Osteocyte (in vitro differentiated cells): ENCODE measurements at regions not wholly inside any gene's neighbourhood (a gene's known extent, or its start where the extent isn't known, plus 50 kb on each side); places are given as distances from the start of the nearest gene placed in this dataset.
"Not testable (repeated sequence)": the region's sequence is repeated elsewhere in the genome, so short reads cannot be mapped to it uniquely, and the experiment has no call there.

Source experiments
- DNase-seq: peaks from one replicate; pipeline ENCODE4 v3.0.0; 2021; ENCODE audit warnings: mixed read lengths; ENCODE audit not compliant: unreplicated experiment; ENCODE audit errors: extremely low spot score
- H3K27ac Mint-ChIP-seq: one replicate; pipeline ENCODE4 v1.8.0; 2021; ENCODE audit warnings: mild to moderate bottlenecking, mixed read lengths; ENCODE audit not compliant: unreplicated experiment
- H3K27me3 Mint-ChIP-seq: one replicate; pipeline ENCODE4 v1.8.0; 2021; ENCODE audit warnings: mixed read lengths; ENCODE audit not compliant: unreplicated experiment
- H3K36me3 Mint-ChIP-seq: one replicate; pipeline ENCODE4 v1.8.0; 2021; ENCODE audit warnings: mixed read lengths; ENCODE audit not compliant: unreplicated experiment
- H3K4me1 Mint-ChIP-seq: one replicate; pipeline ENCODE4 v1.8.0; 2021; ENCODE audit warnings: mixed read lengths; ENCODE audit not compliant: unreplicated experiment
- H3K4me3 Mint-ChIP-seq: one replicate; pipeline ENCODE4 v1.8.0; 2021; ENCODE audit warnings: mild to moderate bottlenecking, moderate library complexity, mixed read lengths; ENCODE audit not compliant: unreplicated experiment
- H3K9me3 Mint-ChIP-seq: one replicate; pipeline ENCODE4 v1.8.0; 2021; ENCODE audit warnings: mixed read lengths; ENCODE audit not compliant: unreplicated experiment
- TF ChIP-seq, protein P1 (sequence below): fragments of 200-600 bp; sonication (generic); IDR thresholded peaks from 2 replicates; pipeline ENCODE4 v1.5.0; 2021; ENCODE audit warnings: antibody characterized with exemption, mild to moderate bottlenecking, moderate library complexity

DNA sequence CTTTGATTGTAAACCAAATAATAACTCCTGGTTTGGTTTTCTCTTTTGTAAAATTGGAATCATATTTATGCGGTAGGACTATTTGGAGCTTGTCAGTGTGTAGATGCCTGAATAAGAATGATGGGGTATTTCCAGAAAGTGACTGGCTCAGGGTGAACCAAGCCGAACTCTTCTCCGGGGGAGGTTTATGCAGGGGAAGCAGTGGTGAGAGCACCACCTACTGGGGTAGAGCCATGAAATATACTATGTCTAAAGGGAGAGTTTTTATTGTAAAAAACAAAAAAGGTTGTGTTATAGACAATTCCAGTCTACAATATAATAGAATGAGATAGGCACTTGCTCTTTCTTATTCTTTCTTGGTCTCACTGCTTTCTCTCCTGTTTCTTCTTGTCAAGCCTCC lies 222.9 kb upstream of the SLC16A7 start:
- peaks cover 2% of the 10 kb centered on the region for H3K27me3 Mint-ChIP-seq
- no peak overlapping the region for H3K27ac Mint-ChIP-seq
- peaks cover 2% of the 10 kb centered on the region for H3K4me1 Mint-ChIP-seq
- no peaks in the 10 kb centered on the region for H3K36me3 Mint-ChIP-seq
- no peak for DNase-seq
- TF ChIP-seq, protein P1, sequence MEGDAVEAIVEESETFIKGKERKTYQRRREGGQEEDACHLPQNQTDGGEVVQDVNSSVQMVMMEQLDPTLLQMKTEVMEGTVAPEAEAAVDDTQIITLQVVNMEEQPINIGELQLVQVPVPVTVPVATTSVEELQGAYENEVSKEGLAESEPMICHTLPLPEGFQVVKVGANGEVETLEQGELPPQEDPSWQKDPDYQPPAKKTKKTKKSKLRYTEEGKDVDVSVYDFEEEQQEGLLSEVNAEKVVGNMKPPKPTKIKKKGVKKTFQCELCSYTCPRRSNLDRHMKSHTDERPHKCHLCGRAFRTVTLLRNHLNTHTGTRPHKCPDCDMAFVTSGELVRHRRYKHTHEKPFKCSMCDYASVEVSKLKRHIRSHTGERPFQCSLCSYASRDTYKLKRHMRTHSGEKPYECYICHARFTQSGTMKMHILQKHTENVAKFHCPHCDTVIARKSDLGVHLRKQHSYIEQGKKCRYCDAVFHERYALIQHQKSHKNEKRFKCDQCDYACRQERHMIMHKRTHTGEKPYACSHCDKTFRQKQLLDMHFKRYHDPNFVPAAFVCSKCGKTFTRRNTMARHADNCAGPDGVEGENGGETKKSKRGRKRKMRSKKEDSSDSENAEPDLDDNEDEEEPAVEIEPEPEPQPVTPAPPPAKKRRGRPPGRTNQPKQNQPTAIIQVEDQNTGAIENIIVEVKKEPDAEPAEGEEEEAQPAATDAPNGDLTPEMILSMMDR = peak; percentile 60
- H3K4me3 Mint-ChIP-seq = no peak overlapping the region
- H3K9me3 Mint-ChIP-seq = no peaks in the 10 kb centered on the region

DNA sequence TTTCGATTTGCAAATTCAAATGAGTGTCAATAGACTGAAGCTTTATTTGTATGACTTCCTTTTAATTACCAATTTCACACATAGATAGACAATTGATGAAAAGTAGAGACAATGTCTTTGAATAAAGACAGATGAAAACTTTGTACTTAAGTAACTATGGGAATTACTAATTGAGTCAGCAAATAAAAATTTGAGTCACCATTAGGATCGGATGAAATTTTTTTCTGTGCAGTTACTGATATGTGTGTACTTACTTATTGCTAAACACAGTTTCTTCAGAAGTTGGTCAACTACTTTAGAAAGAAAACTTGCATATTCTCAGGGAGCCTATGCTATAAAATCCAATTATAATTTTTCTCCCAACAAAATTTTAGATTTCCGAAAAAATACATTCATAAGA lies 224.9 kb upstream of the SLC16A7 start:
- Mint-ChIP-seq H3K27me3 (peaks cover 10% of the 10 kb centered on the region), H3K4me1 (peaks cover 2% of the 10 kb centered on the region), H3K9me3 (no peaks in the 10 kb centered on the region), H3K27ac (no peak overlapping the region), H3K4me3 (no peak overlapping the region), H3K36me3 (no peaks in the 10 kb centered on the region)
- TF ChIP-seq, protein P1 = no peak
- no peak for DNase-seq

DNA sequence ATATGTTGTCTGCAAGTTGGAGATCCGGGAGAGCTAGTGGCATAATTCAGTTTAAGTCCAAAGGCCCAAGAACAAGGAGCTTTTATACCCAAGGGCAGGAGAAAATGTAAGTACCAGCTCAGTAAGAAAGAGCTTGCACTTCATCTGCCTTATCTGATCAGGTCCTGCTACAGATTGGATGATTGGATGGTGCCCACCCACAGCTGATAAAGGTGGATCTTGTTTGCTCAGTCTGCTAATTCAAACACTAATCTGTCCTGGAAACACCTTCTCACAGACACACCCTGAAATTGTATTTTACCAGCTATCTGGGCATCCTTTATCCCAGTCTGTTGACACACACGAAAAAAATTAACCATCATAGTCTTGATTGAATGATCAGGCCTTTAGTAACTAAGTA lies 230.7 kb upstream of the SLC16A7 start:
- DNase-seq = no peak
- TF ChIP-seq, protein P1 = no peak
- peaks cover 19% of the 10 kb centered on the region for H3K27me3 Mint-ChIP-seq
- H3K4me1 Mint-ChIP-seq = no peaks in the 10 kb centered on the region
- H3K9me3 Mint-ChIP-seq = no peaks in the 10 kb centered on the region
- H3K4me3 Mint-ChIP-seq = no peak overlapping the region
- no peaks in the 10 kb centered on the region for H3K36me3 Mint-ChIP-seq
- H3K27ac Mint-ChIP-seq = no peak overlapping the region

DNA sequence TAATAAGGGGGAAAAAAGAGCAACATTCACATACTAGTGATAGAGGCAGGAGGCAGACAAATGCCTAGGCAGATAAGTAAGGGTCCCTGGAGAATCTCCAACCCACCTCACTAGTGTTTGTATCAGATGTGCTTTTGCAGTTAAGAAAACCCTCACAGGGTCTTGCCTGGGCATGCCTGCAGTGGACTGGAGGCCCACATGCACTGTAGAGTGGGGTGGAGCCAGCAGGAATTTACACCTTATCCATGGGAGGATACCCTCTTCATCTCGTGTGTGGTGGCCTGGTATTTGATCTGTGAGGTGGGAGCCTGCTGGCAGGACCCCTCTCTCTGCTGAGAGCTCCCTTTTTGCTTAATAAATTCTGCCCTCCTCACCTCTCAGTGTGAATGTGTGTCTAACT lies 238.0 kb upstream of the SLC16A7 start:
- no peak overlapping the region for H3K27ac Mint-ChIP-seq
- DNase-seq = no peak
- no peaks in the 10 kb centered on the region for H3K9me3 Mint-ChIP-seq
- TF ChIP-seq, protein P1 = no peak
- no peak overlapping the region for H3K4me3 Mint-ChIP-seq
- H3K36me3 Mint-ChIP-seq = no peaks in the 10 kb centered on the region
- no peaks in the 10 kb centered on the region for H3K4me1 Mint-ChIP-seq
- peaks cover 15% of the 10 kb centered on the region for H3K27me3 Mint-ChIP-seq

DNA sequence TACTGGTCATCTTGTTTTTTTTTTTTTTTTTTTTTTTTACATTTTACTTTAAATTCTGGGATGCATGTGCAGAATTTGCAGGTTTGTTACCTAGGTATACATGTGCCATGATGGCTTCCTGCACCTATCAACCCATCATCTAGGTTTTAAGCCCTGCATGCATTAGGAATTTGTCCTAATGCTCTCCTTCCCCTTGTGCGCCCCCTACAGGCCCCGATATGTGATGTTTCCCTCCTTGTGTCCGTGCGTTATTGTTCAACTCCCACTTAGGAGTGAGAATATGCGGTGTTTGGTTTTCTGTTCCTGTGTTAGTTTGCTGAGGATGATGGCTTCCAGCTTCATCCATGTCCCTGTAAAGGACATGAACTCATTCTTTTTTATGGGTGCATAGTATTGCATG lies 249.6 kb upstream of the SLC16A7 start:
- TF ChIP-seq, protein P1 = peak; percentile 25
- H3K27me3 Mint-ChIP-seq = peaks cover 15% of the 10 kb centered on the region
- not testable (repeated sequence) for H3K9me3 Mint-ChIP-seq, H3K36me3 Mint-ChIP-seq, DNase-seq, H3K27ac Mint-ChIP-seq, H3K4me1 Mint-ChIP-seq, H3K4me3 Mint-ChIP-seq
